22Rv1 (cell line): ENCODE measurements at regions not wholly inside any gene's neighbourhood (a gene's known extent, or its start where the extent isn't known, plus 50 kb on each side); places are given as distances from the start of the nearest gene placed in this dataset.

Source experiments
- H3K27ac ChIP-seq: fragments of 450-650 bp; 2 replicates; pipeline ENCODE4 v1.5.1; 2017
- ZFX ChIP-seq: fragments of 450-650 bp; IDR thresholded peaks from 2 replicates; pipeline ENCODE4 v1.6.1; 2017; ENCODE audit warnings: antibody characterized with exemption, borderline replicate concordance
- TF ChIP-seq, protein P1 (sequence below): fragments of 450-650 bp; IDR thresholded peaks from 2 replicates; pipeline ENCODE4 v1.5.1; 2017; ENCODE audit warnings: mild to moderate bottlenecking

GRCh38 chr10:8305876-8306652, 251.6 kb downstream of the GATA3 start:
- H3K27ac ChIP-seq = no peak overlapping the region
- no peak for TF ChIP-seq ZFX
- TF ChIP-seq, protein P1, sequence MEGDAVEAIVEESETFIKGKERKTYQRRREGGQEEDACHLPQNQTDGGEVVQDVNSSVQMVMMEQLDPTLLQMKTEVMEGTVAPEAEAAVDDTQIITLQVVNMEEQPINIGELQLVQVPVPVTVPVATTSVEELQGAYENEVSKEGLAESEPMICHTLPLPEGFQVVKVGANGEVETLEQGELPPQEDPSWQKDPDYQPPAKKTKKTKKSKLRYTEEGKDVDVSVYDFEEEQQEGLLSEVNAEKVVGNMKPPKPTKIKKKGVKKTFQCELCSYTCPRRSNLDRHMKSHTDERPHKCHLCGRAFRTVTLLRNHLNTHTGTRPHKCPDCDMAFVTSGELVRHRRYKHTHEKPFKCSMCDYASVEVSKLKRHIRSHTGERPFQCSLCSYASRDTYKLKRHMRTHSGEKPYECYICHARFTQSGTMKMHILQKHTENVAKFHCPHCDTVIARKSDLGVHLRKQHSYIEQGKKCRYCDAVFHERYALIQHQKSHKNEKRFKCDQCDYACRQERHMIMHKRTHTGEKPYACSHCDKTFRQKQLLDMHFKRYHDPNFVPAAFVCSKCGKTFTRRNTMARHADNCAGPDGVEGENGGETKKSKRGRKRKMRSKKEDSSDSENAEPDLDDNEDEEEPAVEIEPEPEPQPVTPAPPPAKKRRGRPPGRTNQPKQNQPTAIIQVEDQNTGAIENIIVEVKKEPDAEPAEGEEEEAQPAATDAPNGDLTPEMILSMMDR = no peak

DNA sequence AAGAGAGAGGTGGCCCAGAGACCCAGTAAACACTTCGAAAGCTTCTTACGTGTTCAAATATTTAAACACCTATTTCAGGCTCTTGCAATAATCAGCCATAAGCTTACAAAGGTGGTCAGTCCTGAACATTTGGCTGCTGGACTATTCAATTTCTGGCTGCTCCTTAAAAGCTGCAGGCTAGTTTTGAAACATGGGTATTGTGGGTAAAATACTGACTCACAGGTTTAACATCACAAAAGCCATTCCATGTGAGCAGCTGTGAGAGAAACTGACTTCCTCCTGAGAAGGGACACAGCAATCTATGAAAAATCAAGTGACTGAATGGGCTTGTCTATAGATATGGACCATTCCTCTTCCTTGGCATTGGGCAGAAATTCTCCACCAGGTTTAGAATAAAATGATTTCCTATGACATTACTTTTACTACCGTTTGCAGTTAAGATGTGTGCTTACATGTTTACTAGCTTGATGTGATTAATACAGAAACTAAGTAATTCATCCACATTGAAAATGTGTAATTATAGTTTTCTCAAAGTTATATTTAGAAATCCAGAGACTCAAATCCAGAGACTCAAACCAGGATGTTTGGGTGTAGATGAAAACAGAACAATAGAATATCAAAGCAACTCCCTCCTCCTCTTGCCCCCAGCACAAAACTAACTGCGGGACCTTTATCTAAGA, 252.3 kb downstream of the GATA3 start:
- H3K27ac ChIP-seq = no peak overlapping the region
- TF ChIP-seq, protein P1 = no peak
- no peak for TF ChIP-seq ZFX

- H3K27ac ChIP-seq = no peak overlapping the region
- TF ChIP-seq ZFX = no peak
- TF ChIP-seq, protein P1 = no peak
Measured at GRCh38 chr10:8310930-8311329, 256.4 kb downstream of the GATA3 start.

- no peak for TF ChIP-seq ZFX
- TF ChIP-seq, protein P1 = no peak
- no peak overlapping the region for H3K27ac ChIP-seq
Measured at GRCh38 chr10:8311526-8312070, 257.1 kb downstream of the GATA3 start.

GRCh38 chr10:8312079-8312478, 257.6 kb downstream of the GATA3 start:
- H3K27ac ChIP-seq = no peak overlapping the region
- TF ChIP-seq ZFX = no peak
- TF ChIP-seq, protein P1 = no peak

DNA sequence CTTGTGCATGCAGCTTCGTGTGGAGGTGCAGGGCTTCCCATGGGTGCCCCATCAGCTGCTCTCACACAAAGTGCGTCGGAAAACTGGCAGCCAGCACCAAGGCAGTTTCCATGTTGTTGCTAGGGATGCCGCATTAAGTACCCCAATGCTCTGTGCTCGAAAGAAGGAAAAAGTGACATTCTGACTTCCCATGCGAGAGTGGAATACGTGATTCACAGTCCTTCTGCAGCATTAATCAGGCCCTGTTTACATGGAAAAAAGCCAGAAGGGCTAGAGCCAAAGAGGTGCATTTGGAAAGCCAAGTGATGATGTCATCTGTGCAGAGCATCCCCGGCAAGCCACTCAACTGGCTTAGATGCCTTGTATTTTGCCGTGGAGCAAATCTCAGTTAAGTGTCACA, 258.3 kb downstream of the GATA3 start:
- TF ChIP-seq, protein P1 = no peak
- TF ChIP-seq ZFX = no peak
- no peak overlapping the region for H3K27ac ChIP-seq

DNA sequence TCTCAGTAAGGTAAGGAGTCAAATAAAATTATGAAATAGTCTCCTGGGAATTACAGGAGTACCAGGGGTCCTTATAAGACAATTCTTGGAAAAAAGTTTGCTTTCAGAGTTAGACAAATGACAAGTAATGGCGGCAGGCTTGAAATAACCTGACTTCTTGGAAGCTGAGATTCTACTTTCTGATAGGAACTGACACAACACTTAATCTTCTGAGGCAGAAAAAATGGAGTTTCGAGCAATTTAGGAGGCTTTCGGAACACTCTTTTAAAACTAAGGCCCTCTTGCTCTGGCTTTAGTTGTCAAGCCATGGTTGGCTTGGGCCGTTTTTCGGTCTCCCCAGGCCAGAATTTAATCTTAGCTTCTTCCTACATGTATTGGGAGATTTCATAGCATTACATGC, 260.0 kb downstream of the GATA3 start:
- no peak overlapping the region for H3K27ac ChIP-seq
- TF ChIP-seq, protein P1 = no peak
- TF ChIP-seq ZFX = no peak
